GM18870 (cell line): ENCODE measurements at regions not wholly inside any gene's neighbourhood (a gene's known extent, or its start where the extent isn't known, plus 50 kb on each side); places are given as distances from the start of the nearest gene placed in this dataset.

ENCODE experiments used
- ATAC-seq: cut with Tn5 transposase; IDR thresholded peaks from one replicate; pipeline ENCODE4 v1.9.1; 2021; ENCODE audit warnings: moderate library complexity; ENCODE audit not compliant: unreplicated experiment

DNA sequence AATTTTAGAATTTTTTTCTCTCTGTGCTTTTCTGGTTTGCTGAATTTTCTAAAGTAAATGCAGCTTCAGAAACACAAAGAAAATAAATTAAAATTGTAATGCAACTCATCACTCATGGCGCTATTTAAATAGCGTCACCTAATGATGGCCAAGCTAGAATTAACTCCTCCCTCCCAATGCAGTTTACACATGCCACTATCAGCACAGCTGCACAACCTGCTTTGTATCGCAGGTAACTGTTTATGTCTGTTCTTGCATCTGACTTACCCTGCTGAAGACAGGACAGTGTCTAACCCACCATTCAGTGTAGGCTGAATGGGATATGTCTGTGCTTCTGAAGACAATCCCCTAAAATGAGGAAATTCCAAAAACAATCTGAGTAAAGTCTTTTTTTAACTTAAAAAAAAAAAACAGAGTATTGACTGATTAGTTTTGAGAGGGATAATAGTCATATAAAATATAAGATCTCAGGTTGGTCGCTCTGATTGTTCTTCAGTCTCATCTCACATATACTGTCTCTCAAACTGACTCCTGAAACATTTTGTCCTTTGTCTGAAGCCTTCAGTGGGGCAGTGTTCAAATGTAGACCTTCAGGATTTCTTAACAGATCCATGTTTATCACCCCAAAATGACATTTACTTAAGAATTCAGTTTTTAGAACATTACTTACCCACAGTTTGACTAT, 271.4 kb downstream of the ZEB2 start:
- ATAC-seq = peak; percentile 35

DNA sequence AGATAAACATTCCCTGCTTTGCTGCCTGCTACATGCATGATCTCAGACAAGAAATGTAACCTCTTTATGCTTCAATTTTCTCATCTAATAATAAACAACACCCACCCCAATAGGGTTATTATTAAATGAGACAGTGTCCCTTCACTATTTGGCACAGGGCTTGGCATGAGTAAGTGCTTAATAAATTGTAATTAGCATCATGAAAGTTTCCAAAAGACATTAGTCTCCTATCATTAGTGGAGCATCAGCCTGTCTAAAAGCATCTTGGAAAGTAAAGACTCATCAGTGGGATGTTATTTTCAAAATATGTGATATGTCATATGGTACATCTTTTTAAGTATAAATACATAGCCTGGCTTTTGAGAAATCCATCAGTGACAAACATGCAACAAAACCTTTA, 275.0 kb downstream of the ZEB2 start:
- ATAC-seq = no peak

- no peak for ATAC-seq
These were observed 277.6 kb downstream of the ZEB2 start for GRCh38 chr2:144242311-144242710.

- no peak for ATAC-seq
These were observed 278.1 kb downstream of the ZEB2 start for GRCh38 chr2:144241801-144242200.

DNA sequence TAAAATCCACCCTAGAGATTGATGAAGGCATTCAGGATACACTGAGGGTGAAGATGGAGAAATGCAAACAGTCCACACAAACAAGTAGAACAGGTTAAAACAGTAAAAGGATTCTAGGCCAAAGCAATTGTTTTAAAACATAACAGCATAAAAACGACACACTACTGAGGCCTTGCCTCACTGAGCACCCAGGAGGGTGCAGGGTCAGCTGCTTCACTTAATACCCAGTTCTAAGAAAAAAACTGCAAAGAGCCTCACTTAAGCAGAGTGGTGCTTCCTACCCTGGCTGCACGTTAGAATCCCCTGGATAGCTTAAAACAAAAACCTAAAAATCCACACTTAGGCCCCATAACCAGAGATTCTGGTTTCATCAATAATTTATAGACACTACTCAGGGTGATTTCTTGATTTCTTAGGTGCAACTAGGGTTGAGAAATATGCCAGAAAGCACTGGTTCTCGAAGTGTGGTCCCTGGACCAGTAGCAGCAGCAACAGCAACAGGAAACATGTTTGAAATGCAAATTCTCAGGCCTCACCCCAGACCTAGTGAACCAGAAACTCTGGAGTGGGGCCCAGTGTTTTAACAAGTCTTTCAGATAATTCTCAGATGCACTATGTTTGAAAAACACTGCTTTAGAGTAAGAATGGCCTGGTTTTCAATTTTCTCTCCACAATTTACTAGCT, 279.1 kb downstream of the ZEB2 start:
- peak; percentile 87 for ATAC-seq

DNA sequence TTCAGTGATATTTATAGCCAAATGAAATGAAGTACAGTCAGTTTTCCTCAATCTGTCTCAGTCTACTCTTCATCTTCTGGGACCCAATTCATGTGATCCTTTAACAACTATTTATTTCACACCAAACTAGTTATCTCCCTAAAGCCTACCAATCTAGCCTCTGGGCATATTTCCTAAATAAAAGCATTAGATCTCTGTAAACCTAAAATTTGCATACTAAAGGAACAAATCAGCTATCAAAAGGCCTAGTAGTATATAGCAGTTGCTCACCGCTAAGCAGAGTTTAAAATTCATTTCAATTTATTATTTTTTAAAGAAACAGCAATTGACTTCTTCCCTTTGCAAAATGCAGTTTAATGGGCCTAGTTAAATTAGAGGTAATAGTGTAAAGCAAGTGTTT, 280.2 kb downstream of the ZEB2 start:
- no peak for ATAC-seq

- ATAC-seq = no peak
These were observed 280.6 kb downstream of the ZEB2 start for GRCh38 chr2:144239306-144239705.

GRCh38 chr2:144237830-144238627, 281.9 kb downstream of the ZEB2 start:
- no peak for ATAC-seq

GRCh38 chr2:144237108-144237507, 282.8 kb downstream of the ZEB2 start:
- no peak for ATAC-seq

DNA sequence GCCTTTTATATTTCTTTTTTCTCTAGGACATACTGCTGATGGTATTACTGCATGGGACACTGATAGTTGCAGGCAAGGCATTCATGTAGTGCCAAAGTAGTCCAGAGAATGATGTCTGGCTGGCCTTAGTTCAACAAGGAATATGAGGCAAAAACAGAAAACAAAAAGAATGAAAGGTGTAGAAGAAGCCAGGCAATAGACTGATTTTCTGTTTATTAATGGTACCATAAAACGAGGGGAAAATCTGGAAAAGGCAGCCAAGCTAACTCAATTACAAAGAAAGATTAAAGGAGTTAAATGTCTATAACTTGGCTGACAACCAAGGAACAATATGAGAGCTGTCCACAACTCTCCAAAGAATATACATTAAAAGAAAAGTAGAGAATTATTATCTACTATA, 284.9 kb downstream of the ZEB2 start:
- no peak for ATAC-seq

DNA sequence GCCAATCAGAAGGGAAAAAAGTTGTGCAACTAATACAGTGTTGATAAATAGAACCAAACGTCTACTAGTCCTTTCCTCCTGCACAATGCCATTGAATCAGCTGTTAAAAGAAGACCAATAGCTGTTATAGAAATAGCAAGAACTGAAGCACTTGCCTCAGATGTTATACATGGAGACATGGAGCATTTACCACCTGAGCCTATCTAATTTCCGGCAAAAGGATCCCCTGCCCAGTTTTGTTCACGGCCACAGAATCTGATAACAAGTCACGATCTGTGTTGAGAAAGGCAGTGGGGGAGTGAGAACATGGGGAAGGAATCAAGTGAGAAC, 285.4 kb downstream of the ZEB2 start:
- ATAC-seq = no peak

DNA sequence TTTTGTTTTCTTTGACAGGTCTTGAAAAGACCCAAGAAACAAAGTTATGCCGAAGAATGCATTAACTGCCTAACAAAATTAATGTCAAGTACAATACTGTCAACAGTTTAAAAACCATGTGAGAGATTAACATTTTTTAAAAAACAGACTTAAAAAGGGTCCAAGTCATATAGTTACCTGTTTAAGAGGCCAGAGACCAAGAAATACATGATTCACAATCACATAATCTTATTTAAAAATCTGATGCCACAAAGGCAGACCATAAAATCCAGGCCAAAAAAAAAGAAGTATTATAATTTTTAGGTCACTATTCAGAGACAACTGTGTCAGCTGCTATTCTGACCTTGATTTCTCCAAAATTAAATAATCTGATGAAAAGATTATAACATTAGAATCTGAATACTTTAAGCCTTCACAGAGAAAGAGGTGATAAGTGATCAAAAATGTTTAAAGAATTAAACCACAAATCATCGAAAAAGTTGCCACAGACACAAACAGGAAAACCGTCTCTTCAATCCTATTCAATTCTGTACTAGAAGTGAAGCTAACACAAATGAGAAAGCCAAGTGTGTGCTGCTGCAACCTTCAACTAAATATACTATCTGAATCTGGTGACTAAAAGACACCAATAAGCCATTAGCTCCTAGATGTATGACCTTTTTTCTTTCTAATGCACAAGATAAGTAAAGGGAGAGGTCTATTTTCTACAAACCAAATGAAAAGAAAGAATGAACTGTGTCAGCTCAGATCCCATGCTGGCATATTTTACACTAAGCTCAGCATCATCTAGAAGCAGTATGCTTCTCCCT, 286.0 kb downstream of the ZEB2 start:
- ATAC-seq = no peak

DNA sequence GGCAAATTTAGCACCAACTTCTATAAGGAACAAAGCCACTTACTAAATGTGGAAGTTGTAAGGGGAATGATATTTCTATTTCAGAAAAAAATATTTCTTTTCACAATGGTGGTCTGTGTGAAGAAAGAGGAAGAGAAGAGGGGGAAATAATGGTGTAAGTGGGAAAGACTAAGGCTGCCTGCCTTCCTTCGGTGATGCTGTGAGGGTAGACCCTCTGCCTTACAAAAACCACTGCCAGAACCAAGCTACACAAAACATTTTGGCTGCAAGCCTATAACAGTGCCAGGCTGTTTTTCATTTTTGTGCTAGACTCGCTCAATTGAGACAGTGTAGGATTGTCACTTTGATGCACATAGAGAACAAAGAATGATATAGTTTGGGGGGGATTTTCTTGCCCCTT, 286.6 kb downstream of the ZEB2 start:
- no peak for ATAC-seq

- ATAC-seq = no peak
These were observed 289.4 kb downstream of the ZEB2 start for GRCh38 chr2:144230448-144231085.

DNA sequence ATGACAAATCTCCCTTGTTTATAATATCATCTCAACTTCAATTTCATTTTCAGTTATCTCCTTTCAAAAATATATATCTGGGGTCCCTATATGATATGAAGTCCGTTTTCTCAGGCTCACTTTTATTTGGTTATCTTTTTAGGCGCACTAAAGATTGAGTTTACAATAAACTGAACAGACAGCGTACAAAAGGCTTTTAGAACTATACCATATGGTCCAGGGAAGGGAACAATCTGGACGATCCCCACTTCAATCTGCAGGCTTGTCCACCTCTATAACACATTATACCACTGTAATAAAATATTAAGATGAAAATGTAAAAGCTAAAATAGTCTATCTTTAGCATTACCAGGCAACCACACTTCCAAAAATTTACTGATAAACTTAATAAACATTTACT, 289.9 kb downstream of the ZEB2 start:
- ATAC-seq = no peak

- ATAC-seq = no peak
These were observed 290.6 kb downstream of the ZEB2 start for GRCh38 chr2:144229296-144229695.

GRCh38 chr2:144227427-144228105, 292.4 kb downstream of the ZEB2 start:
- ATAC-seq = no peak

GRCh38 chr2:144225076-144225475, 294.8 kb downstream of the ZEB2 start:
- ATAC-seq = no peak

- ATAC-seq = no peak
These were observed 295.4 kb downstream of the ZEB2 start for GRCh38 chr2:144224472-144224871.

GRCh38 chr2:144219979-144220378, 299.9 kb downstream of the ZEB2 start:
- no peak for ATAC-seq
